GM18868 (cell line): ENCODE measurements at regions not wholly inside any gene's neighbourhood (a gene's known extent, or its start where the extent isn't known, plus 50 kb on each side); places are given as distances from the start of the nearest gene placed in this dataset.
A peak's percentile ranks its signal among the peaks of the same experiment; 100 is the strongest.

Experiments used
- ATAC-seq: cut with Tn5 transposase; IDR thresholded peaks from one replicate; pipeline ENCODE4 v1.9.1; 2021; ENCODE audit warnings: mild to moderate bottlenecking, moderate library complexity; ENCODE audit not compliant: unreplicated experiment

DNA sequence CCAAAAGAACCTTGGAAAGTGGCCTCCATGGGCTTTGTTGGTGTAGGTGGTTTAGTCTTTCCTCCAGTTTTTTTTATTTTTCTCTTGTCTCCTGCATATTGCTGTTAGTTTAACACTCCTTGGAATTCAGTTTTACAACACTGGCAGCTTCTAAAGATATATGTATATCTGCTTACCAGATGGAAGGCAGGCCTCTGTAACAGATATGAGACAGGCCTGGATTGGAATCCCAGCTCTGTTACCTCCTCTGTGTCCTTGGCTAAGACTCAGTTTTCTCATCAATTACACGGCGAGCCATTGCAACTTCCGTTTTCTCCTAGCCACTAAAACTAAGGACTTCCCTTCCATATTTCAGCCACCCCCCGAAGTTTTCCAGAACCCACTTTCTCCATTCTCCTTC, 133.4 kb upstream of the SMAD1 start:
- no peak for ATAC-seq

DNA sequence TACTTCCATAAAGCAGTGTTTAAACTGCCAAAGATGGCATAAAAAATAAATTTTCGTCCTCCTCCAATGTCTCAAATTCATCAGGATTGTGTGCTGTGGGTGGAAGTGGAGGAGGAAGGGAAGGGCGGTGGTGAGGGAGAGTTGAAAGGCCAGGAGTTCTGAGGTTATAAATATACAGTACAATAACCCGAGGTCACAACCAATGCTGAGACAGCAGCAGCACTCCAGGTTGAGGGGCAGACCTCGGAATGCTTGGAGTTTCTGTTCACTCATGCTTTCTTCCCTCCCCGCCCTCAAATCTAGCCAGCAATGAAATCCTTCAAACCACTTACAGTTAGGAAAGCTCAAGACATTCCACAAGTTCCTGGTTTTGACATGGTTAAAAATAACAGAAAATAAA, 134.0 kb upstream of the SMAD1 start:
- ATAC-seq = no peak

DNA sequence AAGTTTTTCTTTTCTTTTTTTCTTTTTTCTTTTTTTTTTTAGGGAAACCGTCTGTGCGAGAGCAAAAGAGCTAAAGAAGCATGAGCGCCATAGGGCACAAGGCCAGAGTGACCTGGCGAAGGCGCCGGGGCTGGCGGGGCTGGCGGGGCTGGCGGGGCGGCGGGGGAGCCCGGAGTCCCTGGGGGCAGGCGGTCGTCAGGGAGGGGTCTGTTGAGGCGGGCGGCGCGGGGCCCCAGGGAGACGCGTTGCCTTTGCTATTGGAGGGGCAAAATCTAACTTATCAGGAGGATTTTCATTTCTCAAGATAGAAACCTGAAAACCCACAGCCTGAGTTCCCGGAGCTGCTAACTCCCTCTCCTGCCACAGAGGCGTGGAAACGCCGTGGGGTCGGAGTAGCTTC, 135.6 kb upstream of the SMAD1 start:
- ATAC-seq = no peak

DNA sequence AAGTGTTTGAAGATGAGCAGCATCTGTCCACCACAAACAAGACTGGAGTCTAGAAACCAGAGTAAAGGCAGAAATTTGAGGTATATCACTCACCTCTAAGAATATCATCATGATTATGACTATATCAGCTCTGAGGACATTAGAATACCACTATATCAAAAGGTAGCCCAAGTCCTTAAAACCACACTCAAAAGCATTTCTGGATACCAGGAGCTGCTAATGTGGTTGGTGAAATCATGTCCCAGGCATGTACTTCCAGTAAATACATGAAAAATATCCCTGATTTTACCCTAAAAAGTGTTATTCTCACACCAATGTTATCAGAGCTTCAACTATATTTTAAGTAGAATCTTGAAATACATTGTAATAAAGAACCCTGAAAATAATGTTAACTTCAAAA, 136.3 kb upstream of the SMAD1 start:
- ATAC-seq = no peak

DNA sequence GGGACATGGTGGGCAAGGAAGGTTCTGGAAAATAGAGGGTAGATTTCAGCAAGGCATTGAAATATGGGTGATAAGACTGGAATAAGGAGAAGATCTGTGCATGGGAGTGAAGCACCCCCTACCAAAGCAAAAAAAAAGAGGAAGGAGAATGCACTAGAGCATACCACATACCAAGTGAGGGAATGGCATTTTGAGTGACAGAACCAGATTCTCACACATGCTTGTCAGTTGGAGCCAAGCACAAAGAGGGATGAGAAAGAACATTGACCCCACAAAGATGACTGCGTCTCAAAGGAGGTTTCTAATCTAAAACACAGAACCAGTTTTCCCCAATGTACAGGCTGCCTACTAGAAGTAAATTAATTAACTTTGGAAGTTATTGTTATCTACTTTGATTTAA, 140.3 kb upstream of the SMAD1 start:
- ATAC-seq = no peak

DNA sequence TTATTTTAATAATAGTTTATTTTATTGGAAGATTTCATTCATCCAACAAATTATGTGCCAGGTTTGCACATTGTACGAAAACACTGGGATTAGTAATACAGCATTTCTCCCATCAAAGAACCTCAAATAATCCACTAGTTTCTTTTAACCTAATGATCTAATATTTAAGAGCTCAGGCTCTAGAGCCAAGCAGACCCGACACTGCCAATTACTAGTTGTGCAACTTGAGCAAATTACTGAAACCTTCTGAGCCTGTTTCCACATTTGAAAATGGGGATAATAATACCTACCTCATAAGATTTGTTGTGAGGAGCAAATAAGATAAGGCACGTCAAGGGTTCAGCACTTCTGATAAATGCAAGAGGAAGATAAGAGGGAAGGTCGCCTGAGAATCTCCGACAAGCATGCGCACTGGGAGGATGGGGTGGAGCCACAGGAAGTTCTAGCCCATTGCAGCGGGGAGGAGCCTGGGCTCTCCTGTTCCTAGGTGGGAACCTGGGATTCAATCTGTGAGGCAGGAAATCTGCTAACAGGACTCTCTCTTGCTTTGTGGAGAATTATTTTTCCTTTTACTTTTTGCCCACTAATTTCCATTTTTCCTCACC, 141.5 kb upstream of the SMAD1 start:
- ATAC-seq = no peak

DNA sequence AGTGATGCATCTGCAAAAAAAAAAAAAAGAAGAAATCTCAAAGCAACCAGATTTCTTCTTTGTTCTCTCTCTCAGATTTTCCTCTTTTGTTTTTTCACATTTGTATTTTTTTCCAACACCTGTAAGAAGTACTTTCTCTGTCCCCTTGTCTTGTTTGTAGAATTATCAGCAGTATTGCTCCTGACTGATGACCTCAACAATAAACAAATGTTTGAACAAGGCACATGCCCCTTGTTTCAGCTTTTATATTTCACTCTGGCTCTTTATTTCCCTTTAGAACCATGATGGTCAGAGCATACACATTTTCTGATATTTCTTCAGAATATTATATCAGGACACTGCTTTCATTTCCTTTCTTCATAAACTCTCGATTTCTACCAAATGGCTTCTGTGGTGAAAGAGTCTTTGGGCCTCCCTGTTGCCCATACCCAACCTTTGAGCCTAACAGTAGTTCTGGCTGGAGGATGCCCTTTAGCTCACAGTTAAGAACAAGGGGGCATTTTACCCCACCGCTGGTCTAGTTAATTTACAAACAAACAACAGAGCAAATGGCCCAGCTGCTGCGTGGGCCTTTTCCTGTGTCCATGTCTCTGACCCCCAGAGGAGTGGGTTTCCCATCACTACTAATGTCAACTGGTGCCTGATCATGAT, 142.5 kb upstream of the SMAD1 start:
- no peak for ATAC-seq

DNA sequence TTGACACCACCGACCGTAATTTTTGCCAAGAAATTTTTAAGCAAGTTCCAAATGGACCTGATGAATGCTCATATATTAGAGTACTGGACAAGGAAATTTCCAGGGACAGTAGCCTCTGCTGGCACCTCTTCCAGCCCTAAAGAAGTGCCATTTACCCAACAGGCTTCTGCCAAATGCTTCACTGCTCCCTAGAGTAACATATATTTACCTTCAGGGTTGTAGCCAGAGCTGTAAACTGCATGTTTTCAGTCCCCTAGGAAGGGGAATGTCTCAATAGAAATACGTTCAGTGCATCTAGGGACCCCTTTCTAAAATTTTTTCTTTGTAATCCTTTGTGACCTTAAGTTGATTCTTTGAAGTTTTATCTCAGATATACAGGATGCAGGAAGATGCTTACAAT, 143.1 kb upstream of the SMAD1 start:
- no peak for ATAC-seq

DNA sequence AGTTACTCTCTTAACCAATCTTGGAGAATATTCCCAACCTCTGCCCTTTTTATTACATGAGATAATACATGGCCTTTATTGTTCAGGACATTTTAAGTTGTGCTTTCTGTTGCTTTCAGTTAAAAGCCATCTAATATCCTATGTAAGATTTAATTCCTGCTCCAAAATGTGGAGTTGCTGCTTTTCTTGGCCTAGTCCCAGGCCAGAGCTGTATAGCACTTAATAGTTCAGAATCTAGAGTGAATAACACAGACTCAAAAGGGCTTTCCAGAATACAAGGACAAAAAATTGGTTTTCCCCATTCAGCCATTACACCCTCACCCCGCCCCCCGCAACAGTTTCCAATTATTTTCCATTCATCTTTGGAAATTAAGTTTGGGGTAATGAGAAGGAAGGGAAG, 144.3 kb upstream of the SMAD1 start:
- ATAC-seq = no peak

DNA sequence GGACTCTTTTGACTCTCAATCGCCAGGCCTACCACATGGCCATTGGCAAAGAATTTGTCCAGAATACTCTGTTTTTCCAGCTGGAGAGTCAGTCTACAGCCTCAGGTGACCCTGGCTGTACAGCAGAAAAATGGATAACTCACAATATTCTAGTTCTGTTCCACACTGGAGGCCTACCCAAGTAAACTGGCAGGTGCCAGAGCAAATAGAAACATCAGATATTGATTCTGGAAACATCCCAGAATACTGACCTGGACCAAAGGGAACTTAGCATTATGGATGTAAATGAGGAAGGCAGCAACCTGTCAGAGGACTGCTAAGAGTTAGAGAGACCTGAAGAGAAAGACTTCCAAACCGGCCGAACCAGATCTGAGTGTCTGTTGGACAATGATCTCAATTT, 147.9 kb upstream of the SMAD1 start:
- ATAC-seq = no peak

DNA sequence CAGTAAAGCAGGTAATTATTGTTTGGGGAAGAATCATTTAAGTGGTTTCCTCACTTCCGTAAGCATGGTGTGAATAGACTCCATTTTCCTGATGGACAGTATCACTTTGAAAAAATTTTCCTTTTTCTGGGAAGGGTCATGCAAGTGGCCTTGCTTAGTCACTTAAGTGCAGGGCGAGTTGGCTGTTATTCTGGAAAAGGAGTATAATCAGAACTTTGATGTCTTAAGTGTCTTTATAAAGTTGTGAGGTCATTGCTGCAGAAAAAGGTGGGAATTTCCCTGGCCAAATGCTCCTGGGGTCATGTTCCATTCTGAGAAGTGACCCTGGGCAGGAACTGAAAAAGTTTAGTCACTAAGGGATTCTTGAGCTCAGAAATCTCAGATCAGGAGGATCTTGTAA, 146.1 kb upstream of the OTUD4 start:
- ATAC-seq = no peak

DNA sequence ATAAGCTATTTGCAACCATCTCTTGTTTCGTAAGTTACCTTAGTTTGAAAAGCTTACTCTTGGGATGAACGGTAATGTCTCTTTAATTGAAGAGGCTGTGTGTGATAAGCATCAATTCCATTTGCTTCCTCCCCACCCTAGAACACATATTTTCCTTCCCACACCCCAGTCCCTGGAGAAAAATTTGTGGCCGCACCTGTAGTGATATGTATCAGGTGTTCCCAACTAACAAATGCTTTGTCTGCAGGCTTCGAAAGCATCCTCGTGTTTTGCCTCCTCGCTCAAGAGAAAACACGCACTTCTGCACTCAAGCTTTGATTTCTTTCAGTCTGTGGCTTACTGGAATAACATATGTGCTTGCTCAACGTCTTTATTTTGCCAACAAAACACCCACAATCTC, 143.8 kb upstream of the OTUD4 start:
- ATAC-seq = no peak

DNA sequence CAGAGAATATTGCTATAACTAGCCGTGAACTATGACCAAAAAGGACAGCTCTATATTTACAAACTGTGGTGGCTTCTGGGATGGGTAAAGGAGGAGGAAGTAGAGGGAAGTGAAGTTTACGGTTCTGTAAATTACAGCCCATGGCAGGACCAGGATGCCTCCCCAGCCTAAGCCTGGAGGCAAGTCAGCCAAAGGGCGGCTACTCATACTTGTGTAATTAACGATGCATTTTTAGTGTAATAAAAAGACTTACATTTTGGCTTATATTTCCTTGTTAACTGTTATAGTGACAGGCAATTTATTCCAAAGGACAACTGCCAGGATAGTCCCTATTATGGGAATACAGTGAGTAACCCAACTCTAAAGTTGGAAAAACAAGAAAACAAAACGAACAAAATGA, 139.9 kb upstream of the OTUD4 start:
- no peak for ATAC-seq

DNA sequence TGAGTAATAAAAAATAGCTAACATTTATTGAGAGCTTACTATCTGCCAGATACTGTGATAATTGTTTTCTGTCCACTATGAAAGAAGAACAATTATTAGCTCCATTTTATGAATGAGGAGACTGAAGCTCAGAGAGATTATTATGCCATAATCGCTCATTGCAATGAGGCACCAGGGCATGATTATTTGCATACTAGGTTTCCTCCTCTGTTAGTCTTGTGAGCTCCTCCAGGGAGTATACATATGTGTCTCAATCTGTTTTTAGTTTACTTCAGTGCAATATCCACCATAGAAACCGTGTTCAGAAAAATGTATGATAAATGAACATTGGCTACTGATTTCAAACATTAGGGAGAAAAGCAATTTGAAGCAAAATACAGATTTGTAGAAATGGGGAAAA, 139.4 kb upstream of the OTUD4 start:
- no peak for ATAC-seq

DNA sequence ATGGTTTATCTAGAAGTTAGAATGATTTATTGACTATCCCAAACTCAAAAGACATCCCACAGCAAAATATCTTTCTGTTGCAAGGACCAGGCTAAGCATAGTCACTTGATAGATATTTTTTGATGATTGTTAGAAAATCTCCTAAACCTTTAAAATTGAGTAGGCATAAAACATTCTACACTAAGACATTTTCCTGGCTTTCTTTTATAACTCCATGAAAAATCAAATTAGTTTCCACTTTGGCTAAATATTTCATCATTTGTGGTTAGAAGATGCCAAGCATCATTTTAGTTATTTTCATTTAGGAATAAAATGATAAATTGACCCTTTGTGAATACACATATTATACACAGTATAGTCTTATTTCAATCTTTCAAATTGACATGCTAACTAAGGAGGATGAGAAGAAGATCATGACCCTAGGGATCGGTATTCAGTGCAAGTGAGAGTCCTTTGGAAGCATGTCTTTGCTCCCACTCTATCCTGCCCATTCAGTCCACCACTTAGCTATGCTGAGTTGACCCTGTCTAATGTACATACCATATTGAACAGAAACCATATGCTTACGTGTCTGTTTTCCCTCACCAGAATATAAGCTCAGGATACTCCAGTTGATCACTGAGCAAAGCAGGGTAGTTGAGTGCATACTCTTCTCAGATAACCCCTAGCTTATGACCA, 136.6 kb upstream of the OTUD4 start:
- ATAC-seq = no peak

DNA sequence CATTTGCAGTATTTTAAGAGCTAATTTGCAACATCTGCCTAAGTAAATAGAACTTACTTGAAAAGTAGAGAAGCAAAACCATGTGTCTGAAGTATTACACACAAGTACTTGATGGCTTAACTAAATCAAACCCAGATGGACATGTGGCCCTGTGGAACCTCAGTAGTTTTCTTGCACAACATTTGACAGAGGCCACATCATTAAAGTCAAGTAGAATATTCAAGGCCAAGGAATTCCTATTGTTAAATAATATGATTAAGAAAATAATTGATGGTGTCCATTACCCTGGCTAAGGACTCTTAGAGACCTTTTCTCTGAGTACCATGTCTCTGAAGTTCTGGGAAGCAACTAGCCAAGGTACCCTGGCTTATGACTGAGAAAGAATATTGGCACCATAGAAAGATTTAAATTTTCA, 135.4 kb upstream of the OTUD4 start:
- no peak for ATAC-seq

DNA sequence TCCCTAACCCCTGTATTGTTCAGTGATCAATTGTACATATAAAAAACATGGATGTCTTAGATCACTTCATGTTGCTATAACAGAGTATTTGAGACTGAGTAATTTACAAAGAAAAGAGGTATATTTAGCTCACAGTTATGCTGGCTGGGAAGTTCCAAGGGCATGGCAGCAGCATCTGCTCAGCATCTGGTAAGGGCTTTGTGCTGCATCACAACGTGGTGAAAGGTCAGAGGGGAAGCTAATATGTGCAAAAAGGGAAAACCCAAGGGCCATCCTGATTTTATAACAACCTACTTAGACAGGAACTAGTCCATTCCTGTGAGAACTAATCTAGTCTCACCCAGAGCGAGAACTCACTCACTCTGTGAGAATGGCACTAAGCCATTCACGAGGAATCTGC, 128.2 kb upstream of the OTUD4 start:
- ATAC-seq = peak; percentile 81

DNA sequence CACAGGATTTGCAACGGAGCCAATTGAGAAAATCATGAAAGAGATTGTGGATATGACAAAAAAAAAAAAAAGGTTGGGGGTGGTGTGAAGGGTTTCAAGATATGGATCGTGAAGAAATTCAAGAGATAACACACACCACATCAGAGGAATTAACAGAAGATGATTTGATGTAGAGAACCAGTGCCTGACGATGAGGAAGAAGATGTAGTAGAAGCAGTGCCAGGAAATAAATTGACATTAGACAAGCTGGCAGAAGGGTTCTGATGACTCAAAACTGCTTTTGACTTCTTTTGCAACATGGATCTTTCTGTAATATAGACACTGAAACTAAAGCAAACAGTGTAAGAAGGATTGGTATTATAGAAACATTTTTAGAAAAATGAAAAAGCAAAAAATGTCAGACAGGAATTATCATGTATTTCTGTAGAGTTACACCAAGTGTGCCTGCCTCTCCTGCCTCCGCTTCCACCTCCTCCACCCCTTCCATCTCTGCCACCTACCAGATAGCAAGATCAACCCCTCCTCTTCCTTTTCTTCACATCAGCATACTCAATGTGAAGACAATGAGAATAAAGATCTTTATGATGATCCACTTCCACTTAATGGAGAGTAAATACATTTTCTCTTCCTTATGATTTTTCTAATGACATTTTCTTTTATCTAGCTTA, 127.5 kb upstream of the OTUD4 start:
- ATAC-seq = no peak

DNA sequence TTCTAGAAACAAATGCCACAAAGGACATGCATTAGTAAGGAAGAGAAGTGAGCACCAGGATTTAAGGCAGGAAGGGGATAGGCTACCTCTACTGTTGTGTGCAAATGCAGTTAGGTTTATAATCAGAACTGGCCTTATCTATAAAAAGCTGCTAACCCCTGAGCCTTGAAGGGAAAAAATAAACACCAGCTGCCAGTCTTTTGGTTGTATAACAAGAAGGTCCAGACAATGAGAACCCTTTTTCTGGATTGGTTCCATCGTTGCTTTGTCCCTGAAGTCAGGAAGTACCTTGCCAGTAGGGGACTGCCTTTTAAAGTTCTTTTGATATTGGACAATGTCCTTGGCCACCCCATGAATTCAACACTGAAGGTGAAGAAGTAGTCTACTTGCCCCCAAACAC, 126.7 kb upstream of the OTUD4 start:
- ATAC-seq = no peak

DNA sequence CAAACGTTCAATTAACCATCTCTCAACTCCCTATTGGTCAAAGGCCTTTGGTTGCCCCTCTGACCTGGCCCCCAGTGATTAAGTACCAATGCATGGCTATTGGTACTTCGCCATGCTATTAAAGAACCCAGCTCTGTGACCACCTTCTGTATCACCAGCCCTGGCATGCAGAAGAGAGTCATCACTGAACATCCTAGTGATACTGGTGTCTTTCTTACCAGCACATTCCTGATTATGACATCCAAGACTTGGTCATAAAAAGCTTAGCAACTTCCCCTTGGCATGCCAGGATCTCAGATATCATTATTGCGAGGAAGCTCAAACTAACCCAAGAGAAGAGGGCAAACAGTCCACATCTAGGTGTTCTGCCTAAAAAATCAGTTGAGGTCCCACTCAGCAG, 122.3 kb upstream of the OTUD4 start:
- no peak for ATAC-seq

DNA sequence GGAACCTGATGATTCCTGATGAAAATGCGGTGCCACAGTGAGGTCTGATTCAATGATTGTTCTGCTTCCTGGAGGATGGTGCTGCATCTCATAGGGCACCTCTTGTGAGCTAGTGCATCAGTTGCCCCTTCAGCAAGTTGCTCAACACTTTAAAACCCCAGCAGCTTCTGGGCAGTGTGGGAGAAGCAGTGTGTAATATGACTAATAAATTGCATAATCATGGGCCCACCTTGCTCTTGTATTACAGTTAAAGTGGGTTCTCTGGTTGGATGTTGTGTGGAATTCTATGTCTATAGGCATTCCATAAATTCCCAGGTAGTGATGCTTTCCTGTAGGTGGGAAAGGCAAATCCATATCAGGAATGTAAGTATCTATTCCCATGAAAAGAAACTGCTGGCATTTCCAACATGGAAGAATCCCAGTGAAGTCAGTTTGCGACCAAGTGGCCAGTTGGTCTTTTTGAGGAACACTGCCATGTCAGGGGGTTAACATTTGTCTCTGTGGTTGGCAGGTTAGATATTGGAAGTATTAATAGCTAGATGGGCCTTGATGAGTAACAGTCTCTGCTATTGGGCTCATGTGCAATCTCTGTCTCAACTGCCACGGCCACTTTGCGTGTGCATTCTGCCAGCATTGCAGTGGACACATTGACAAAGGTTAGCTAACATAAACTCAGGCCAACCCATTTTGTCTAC, 121.1 kb upstream of the OTUD4 start:
- no peak for ATAC-seq
